ENCODE measurements at regions not wholly inside any gene's neighbourhood (a gene's known extent, or its start where the extent isn't known, plus 50 kb on each side); places are given as distances from the start of the nearest gene placed in this dataset.

- no peak for DNase-seq (ENCODE audit: low read depth)
These were observed 319.6 kb upstream of the CDH11 start for GRCh38 chr16:65441501-65441900.

GRCh38 chr16:65429504-65430181 lies 307.8 kb upstream of the CDH11 start:
- no peak for DNase-seq (ENCODE audit: low read depth)

GRCh38 chr16:65426484-65426883 lies 304.6 kb upstream of the CDH11 start:
- DNase-seq (ENCODE audit: low read depth) = no peak

GRCh38 chr16:65422934-65423333 lies 301.1 kb upstream of the CDH11 start:
- no peak for DNase-seq (ENCODE audit: low read depth)

GRCh38 chr16:65421596-65421995 lies 299.7 kb upstream of the CDH11 start:
- no peak for DNase-seq (ENCODE audit: low read depth)

GRCh38 chr16:65418435-65418834 lies 296.6 kb upstream of the CDH11 start:
- no peak for DNase-seq (ENCODE audit: low read depth)

GRCh38 chr16:65415460-65415859 lies 293.6 kb upstream of the CDH11 start:
- DNase-seq (ENCODE audit: low read depth) = no peak

- DNase-seq (ENCODE audit: low read depth) = no peak
These were observed 292.6 kb upstream of the CDH11 start for GRCh38 chr16:65414284-65414984.

- no peak for DNase-seq (ENCODE audit: low read depth)
These were observed 292.0 kb upstream of the CDH11 start for GRCh38 chr16:65413861-65414260.

- DNase-seq (ENCODE audit: low read depth) = no peak
These were observed 288.9 kb upstream of the CDH11 start for GRCh38 chr16:65410801-65411200.

- DNase-seq (ENCODE audit: low read depth) = no peak
These were observed 287.6 kb upstream of the CDH11 start for GRCh38 chr16:65409510-65409909.

- no peak for DNase-seq (ENCODE audit: low read depth)
These were observed 285.1 kb upstream of the CDH11 start for GRCh38 chr16:65406933-65407332.

GRCh38 chr16:65406116-65406515 lies 284.3 kb upstream of the CDH11 start:
- DNase-seq (ENCODE audit: low read depth) = no peak

- no peak for DNase-seq (ENCODE audit: low read depth)
These were observed 272.4 kb upstream of the CDH11 start for GRCh38 chr16:65394281-65394680.

- no peak for DNase-seq (ENCODE audit: low read depth)
These were observed 271.1 kb upstream of the CDH11 start for GRCh38 chr16:65392806-65393565.

- no peak for DNase-seq (ENCODE audit: low read depth)
These were observed 266.7 kb upstream of the CDH11 start for GRCh38 chr16:65388592-65388991.

- no peak for DNase-seq (ENCODE audit: low read depth)
These were observed 264.8 kb upstream of the CDH11 start for GRCh38 chr16:65386672-65387071.

- no peak for DNase-seq (ENCODE audit: low read depth)
These were observed 262.6 kb upstream of the CDH11 start for GRCh38 chr16:65384441-65384840.

GRCh38 chr16:65377195-65377594 lies 255.3 kb upstream of the CDH11 start:
- DNase-seq (ENCODE audit: low read depth) = no peak

- no peak for DNase-seq (ENCODE audit: low read depth)
These were observed 254.7 kb upstream of the CDH11 start for GRCh38 chr16:65376601-65377000.

- no peak for DNase-seq (ENCODE audit: low read depth)
These were observed 253.8 kb upstream of the CDH11 start for GRCh38 chr16:65375651-65376050.

- DNase-seq (ENCODE audit: low read depth) = no peak
These were observed 251.2 kb upstream of the CDH11 start for GRCh38 chr16:65373097-65373496.

GRCh38 chr16:65372171-65372570 lies 250.3 kb upstream of the CDH11 start:
- DNase-seq (ENCODE audit: low read depth) = no peak
